HepG2 (cell line): ENCODE measurements at regions not wholly inside any gene's neighbourhood (a gene's known extent, or its start where the extent isn't known, plus 50 kb on each side); places are given as distances from the start of the nearest gene placed in this dataset.
"Not testable (repeated sequence)": the region's sequence is repeated elsewhere in the genome, so short reads cannot be mapped to it uniquely, and the experiment has no call there.

Experiments
- ATAC-seq: fragments of 200-7000 bp; cut with Tn5 transposase; 3 replicates; pipeline ENCODE4 v1.9.1; 2020; ENCODE audit warnings: mild to moderate bottlenecking, moderate library complexity
- BruUV-seq: library from RNA; stranded (reverse); fragments of 400-500 nt; replicated peaks from 2 replicates; lab custom pipeline; 2021; lab: Mats Ljungman, UMichigan
- CTCF ChIA-PET: fragments of 300-600 bp; formaldehyde crosslinking; extraction: SDS; loops from one replicate; lab custom pipeline; 2021; ENCODE audit warnings: low total read pairs, inconsistent platforms, low intra/inter-chr PET ratio; lab: Yijun Ruan, JAX
- POLR2A ChIA-PET: fragments of 350-600 bp; sonication (Branson Sonifier 250); formaldehyde crosslinking; loops from one replicate; lab custom pipeline; 2020; ENCODE audit warnings: antibody characterized with exemption, inconsistent platforms; lab: Yijun Ruan, JAX
- DNase-seq: peaks from one replicate; pipeline ENCODE4 v3.0.0-alpha.2; 2015; ENCODE audit warnings: low spot score
- FAIRE-seq: peaks from 3 replicates; lab custom pipeline; 2011; peaks lifted over from hg19 to GRCh38; lab: Jason Lieb, UNC
- H2AFZ ChIP-seq: one replicate; pipeline ENCODE4 v1.6.1; 2011; ENCODE audit warnings: low read length, inconsistent platforms
- H3K27ac ChIP-seq: fragments of 300-600 bp; 3 replicates; pipeline ENCODE4 v1.8.0; 2011; ENCODE audit warnings: mixed run types, mild to moderate bottlenecking, mixed read lengths, low read length, inconsistent platforms; ENCODE audit not compliant: insufficient read depth; ENCODE audit errors: extremely low read length
- H3K27me3 ChIP-seq, 2 experiments: fragments of 200-600 bp in 1 of 2; 2 replicates in 1 of 2; 3 replicates in 1 of 2; pipeline versions ENCODE4 v1.6.0 to v1.8.0; 2011; ENCODE audit warnings: low read length in 2 of 2, mild to moderate bottlenecking in 2 of 2, moderate library complexity in 2 of 2, inconsistent platforms in 1 of 2; ENCODE audit not compliant: insufficient read depth in 2 of 2, control insufficient read depth in 1 of 2
- H3K36me3 ChIP-seq, 2 experiments: fragments of 200-600 bp in 1 of 2; replicated peaks in 1 of 2; 2 replicates in 1 of 2; 3 replicates in 1 of 2; pipeline versions ENCODE4 v1.5.1 to v1.8.0; 2011; ENCODE audit warnings: low read length in 2 of 2, inconsistent platforms in 1 of 2; ENCODE audit not compliant: insufficient read depth in 2 of 2, control insufficient read depth in 1 of 2
- H3K4me1 ChIP-seq: 2 replicates; pipeline ENCODE4 v1.5.1; 2012; ENCODE audit warnings: low read length, inconsistent platforms; ENCODE audit not compliant: insufficient read depth
- H3K4me2 ChIP-seq: 2 replicates; pipeline ENCODE4 v1.6.0; 2011; ENCODE audit warnings: low read depth, low read length, inconsistent platforms
- H3K4me3 ChIP-seq, 3 experiments: fragments of 200-600 bp in 1 of 3; sonication (generic), shearing (Covaris generic) in 1 of 3; replicated peaks in 1 of 3; 2 replicates each; pipeline ENCODE4 v1.5.1; 2011 to 2016; ENCODE audit warnings: low read length in 3 of 3, inconsistent platforms in 2 of 3, low read depth in 2 of 3, mild to moderate bottlenecking in 2 of 3, control low read depth in 1 of 3, mixed read lengths in 1 of 3; ENCODE audit not compliant: insufficient read depth in 1 of 3
- H3K79me2 ChIP-seq: one replicate; pipeline ENCODE4 v1.6.1; 2011; ENCODE audit warnings: low read length, inconsistent platforms; ENCODE audit not compliant: insufficient read depth
- H3K9ac ChIP-seq: 2 replicates; pipeline ENCODE4 v1.6.0; 2011; ENCODE audit warnings: mild to moderate bottlenecking, low read depth, low read length, inconsistent platforms; ENCODE audit not compliant: insufficient read depth
- H3K9me3 ChIP-seq: 2 replicates; pipeline ENCODE4 v1.5.1; 2012; ENCODE audit warnings: mild to moderate bottlenecking, low read length
- H4K20me1 ChIP-seq: 2 replicates; pipeline ENCODE4 v1.6.0; 2011; ENCODE audit warnings: inconsistent platforms, mild to moderate bottlenecking, low read length, moderate library complexity; ENCODE audit not compliant: insufficient read depth
- WGBS: methylation state at CpG from one replicate; pipeline ENCODE4 v1.1.6; 2017; ENCODE audit warnings: low lambda C conversion rate; 5-methylcytosine and 5-hydroxymethylcytosine counted together
- in situ Hi-C: cut with HindIII; loops from 2 replicates; pipeline ENCODE4 v1.10.0; 2017; ENCODE audit warnings: low pct_unique_long_range_greater_than_20kb; ENCODE audit not compliant: extremely low pct_ligation_motif_present
- intact Hi-C: fragments of 100-400 bp; cut with micrococcal nuclease; formaldehyde crosslinking; loops from one replicate; pipeline ENCODE4 v1.10.0; 2022; ENCODE audit not compliant: unreplicated experiment
- TF ChIP-seq, protein P1 (sequence below), 2 experiments: sonication (generic) in 1 of 2; formaldehyde crosslinking in 1 of 2; IDR thresholded peaks; 2 replicates each; pipeline versions ENCODE4 v1.5.1 to v1.6.1; 2011 to 2020; ENCODE audit warnings: borderline replicate concordance in 1 of 2, low read depth in 1 of 2, low read length in 1 of 2, mild to moderate bottlenecking in 1 of 2, missing genetic modification reagents in 1 of 2, moderate library complexity in 1 of 2

GRCh38 chr10:9402507-9403195 is 1348.2 kb downstream of the GATA3 start:
- in situ Hi-C loops, H2AFZ ChIP-seq, H4K20me1 ChIP-seq, FAIRE-seq, POLR2A ChIA-PET, intact Hi-C loops, CTCF ChIA-PET, H3K27ac ChIP-seq, DNase-seq, H3K27me3 ChIP-seq, H3K4me2 ChIP-seq, BruUV-seq, H3K4me1 ChIP-seq, ATAC-seq, H3K4me3 ChIP-seq, H3K79me2 ChIP-seq, H3K9ac ChIP-seq, H3K36me3 ChIP-seq: not testable (repeated sequence)
- peaks cover 38% of the 10 kb centered on the region for H3K9me3 ChIP-seq
- WGBS = 9% methylated on average over 9 of the region's 9 CpGs
- TF ChIP-seq, protein P1, sequence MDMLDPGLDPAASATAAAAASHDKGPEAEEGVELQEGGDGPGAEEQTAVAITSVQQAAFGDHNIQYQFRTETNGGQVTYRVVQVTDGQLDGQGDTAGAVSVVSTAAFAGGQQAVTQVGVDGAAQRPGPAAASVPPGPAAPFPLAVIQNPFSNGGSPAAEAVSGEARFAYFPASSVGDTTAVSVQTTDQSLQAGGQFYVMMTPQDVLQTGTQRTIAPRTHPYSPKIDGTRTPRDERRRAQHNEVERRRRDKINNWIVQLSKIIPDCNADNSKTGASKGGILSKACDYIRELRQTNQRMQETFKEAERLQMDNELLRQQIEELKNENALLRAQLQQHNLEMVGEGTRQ (IDR thresholded peaks at IDR 0.05; ENCODE audit: low read depth, low read length) = 0 out of 2 replicates have a peak, but pooled peaks have one; percentile 21
- TF ChIP-seq, protein P1 (CRISPR knock-in tag; IDR thresholded peaks at IDR 0.05; ENCODE audit: borderline replicate concordance) = not testable (repeated sequence)

- H2AFZ ChIP-seq, POLR2A ChIA-PET, H3K27me3 ChIP-seq, H3K79me2 ChIP-seq, intact Hi-C loops, H3K4me3 ChIP-seq, H3K4me2 ChIP-seq, H3K4me1 ChIP-seq, H4K20me1 ChIP-seq, CTCF ChIA-PET, H3K9ac ChIP-seq, BruUV-seq, ATAC-seq, in situ Hi-C loops, FAIRE-seq, H3K36me3 ChIP-seq, H3K27ac ChIP-seq, DNase-seq: not testable (repeated sequence)
- H3K9me3 ChIP-seq = peaks cover 67% of the 10 kb centered on the region
- WGBS = 85% methylated on average over 11 of the region's 29 CpGs
Observed at GRCh38 chr10:9407201-9407600, 1352.7 kb downstream of the GATA3 start.
